ENCODE measurements at regions not wholly inside any gene's neighbourhood (a gene's known extent, or its start where the extent isn't known, plus 50 kb on each side); places are given as distances from the start of the nearest gene placed in this dataset.
"Not testable (repeated sequence)": the region's sequence is repeated elsewhere in the genome, so short reads cannot be mapped to it uniquely, and the experiment has no call there.

GRCh38 chr21:36602735-36603134 lies 96.2 kb upstream of the SIM2 start:
- no peak for DNase-seq

- no peak for DNase-seq
These were observed 95.7 kb upstream of the SIM2 start for GRCh38 chr21:36603221-36603620.

GRCh38 chr21:36605426-36605825 lies 93.5 kb upstream of the SIM2 start:
- DNase-seq, result no peak

GRCh38 chr21:36606287-36606982 lies 92.5 kb upstream of the SIM2 start:
- DNase-seq, result no peak

- no peak for DNase-seq
These were observed 92.0 kb upstream of the SIM2 start for GRCh38 chr21:36606983-36607325.

GRCh38 chr21:36608041-36608896 lies 90.6 kb upstream of the SIM2 start:
- no peak for DNase-seq

- no peak for DNase-seq
These were observed 90.1 kb upstream of the SIM2 start for GRCh38 chr21:36608897-36609225.

GRCh38 chr21:36609654-36610053 lies 89.3 kb upstream of the SIM2 start:
- DNase-seq, result no peak

- no peak for DNase-seq
These were observed 88.7 kb upstream of the SIM2 start for GRCh38 chr21:36610201-36610600.

- DNase-seq, result no peak
These were observed 88.0 kb upstream of the SIM2 start for GRCh38 chr21:36610935-36611334.

GRCh38 chr21:36611379-36611778 lies 87.5 kb upstream of the SIM2 start:
- no peak for DNase-seq

- DNase-seq, result no peak
These were observed 85.9 kb upstream of the SIM2 start for GRCh38 chr21:36613059-36613458.

- DNase-seq, result no peak
These were observed 85.4 kb upstream of the SIM2 start for GRCh38 chr21:36613554-36613953.

GRCh38 chr21:36615274-36615964 lies 83.5 kb upstream of the SIM2 start:
- no peak for DNase-seq

- DNase-seq, result not testable (repeated sequence)
These were observed 82.1 kb upstream of the SIM2 start for GRCh38 chr21:36616773-36617172.

GRCh38 chr21:36621794-36622193 lies 77.1 kb upstream of the SIM2 start:
- not testable (repeated sequence) for DNase-seq

GRCh38 chr21:36624105-36624504 lies 74.8 kb upstream of the SIM2 start:
- no peak for DNase-seq

GRCh38 chr21:36626791-36627190 lies 72.1 kb upstream of the SIM2 start:
- DNase-seq, result no peak

GRCh38 chr21:36627242-36627641 lies 71.7 kb upstream of the SIM2 start:
- DNase-seq, result no peak

- DNase-seq, result no peak
These were observed 70.8 kb upstream of the SIM2 start for GRCh38 chr21:36628106-36628505.

GRCh38 chr21:36628761-36629460 lies 70.0 kb upstream of the SIM2 start:
- DNase-seq, result no peak

GRCh38 chr21:36630485-36631206 lies 68.3 kb upstream of the SIM2 start:
- DNase-seq, result peak; percentile 50 to 79 (median 68)

- DNase-seq, result no peak
These were observed 62.9 kb upstream of the SIM2 start for GRCh38 chr21:36636016-36636415.
